ENCODE measurements at regions not wholly inside any gene's neighbourhood (a gene's known extent, or its start where the extent isn't known, plus 50 kb on each side); places are given as distances from the start of the nearest gene placed in this dataset.

GRCh38 chr4:157587681-157588423, 367.3 kb downstream of the GRIA2 start:
- no peak for TF ChIP-seq POLR2AphosphoS5 (IDR thresholded peaks at IDR 0.05; ENCODE audit: low read depth)
- no peak for TF ChIP-seq CTCF (conservative IDR thresholded peaks at IDR 0.05; ENCODE audit: low read depth in 2 of 2)
- no peak for TF ChIP-seq REST (IDR thresholded peaks at IDR 0.05; ENCODE audit: unreplicated experiment)
- no peak for TF ChIP-seq NANOG (IDR thresholded peaks at IDR 0.05; ENCODE audit: borderline replicate concordance)
- TF ChIP-seq, protein P1, sequence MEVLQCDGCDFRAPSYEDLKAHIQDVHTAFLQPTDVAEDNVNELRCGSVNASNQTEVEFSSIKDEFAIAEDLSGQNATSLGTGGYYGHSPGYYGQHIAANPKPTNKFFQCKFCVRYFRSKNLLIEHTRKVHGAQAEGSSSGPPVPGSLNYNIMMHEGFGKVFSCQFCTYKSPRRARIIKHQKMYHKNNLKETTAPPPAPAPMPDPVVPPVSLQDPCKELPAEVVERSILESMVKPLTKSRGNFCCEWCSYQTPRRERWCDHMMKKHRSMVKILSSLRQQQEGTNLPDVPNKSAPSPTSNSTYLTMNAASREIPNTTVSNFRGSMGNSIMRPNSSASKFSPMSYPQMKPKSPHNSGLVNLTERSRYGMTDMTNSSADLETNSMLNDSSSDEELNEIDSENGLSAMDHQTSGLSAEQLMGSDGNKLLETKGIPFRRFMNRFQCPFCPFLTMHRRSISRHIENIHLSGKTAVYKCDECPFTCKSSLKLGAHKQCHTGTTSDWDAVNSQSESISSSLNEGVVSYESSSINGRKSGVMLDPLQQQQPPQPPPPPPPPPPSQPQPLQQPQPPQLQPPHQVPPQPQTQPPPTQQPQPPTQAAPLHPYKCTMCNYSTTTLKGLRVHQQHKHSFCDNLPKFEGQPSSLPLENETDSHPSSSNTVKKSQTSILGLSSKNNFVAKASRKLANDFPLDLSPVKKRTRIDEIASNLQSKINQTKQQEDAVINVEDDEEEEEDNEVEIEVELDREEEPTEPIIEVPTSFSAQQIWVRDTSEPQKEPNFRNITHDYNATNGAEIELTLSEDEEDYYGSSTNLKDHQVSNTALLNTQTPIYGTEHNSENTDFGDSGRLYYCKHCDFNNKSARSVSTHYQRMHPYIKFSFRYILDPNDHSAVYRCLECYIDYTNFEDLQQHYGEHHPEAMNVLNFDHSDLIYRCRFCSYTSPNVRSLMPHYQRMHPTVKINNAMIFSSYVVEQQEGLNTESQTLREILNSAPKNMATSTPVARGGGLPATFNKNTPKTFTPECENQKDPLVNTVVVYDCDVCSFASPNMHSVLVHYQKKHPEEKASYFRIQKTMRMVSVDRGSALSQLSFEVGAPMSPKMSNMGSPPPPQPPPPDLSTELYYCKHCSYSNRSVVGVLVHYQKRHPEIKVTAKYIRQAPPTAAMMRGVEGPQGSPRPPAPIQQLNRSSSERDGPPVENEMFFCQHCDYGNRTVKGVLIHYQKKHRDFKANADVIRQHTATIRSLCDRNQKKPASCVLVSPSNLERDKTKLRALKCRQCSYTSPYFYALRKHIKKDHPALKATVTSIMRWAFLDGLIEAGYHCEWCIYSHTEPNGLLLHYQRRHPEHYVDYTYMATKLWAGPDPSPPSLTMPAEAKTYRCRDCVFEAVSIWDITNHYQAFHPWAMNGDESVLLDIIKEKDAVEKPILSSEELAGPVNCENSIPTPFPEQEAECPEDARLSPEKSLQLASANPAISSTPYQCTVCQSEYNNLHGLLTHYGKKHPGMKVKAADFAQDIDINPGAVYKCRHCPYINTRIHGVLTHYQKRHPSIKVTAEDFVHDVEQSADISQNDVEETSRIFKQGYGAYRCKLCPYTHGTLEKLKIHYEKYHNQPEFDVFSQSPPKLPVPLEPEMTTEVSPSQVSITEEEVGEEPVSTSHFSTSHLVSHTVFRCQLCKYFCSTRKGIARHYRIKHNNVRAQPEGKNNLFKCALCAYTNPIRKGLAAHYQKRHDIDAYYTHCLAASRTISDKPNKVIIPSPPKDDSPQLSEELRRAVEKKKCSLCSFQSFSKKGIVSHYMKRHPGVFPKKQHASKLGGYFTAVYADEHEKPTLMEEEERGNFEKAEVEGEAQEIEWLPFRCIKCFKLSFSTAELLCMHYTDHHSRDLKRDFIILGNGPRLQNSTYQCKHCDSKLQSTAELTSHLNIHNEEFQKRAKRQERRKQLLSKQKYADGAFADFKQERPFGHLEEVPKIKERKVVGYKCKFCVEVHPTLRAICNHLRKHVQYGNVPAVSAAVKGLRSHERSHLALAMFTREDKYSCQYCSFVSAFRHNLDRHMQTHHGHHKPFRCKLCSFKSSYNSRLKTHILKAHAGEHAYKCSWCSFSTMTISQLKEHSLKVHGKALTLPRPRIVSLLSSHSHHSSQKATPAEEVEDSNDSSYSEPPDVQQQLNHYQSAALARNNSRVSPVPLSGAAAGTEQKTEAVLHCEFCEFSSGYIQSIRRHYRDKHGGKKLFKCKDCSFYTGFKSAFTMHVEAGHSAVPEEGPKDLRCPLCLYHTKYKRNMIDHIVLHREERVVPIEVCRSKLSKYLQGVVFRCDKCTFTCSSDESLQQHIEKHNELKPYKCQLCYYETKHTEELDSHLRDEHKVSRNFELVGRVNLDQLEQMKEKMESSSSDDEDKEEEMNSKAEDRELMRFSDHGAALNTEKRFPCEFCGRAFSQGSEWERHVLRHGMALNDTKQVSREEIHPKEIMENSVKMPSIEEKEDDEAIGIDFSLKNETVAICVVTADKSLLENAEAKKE (CRISPR knock-in tag; IDR thresholded peaks at IDR 0.05): no peak
- no peak for TF ChIP-seq CREB1 (CRISPR knock-in tag; IDR thresholded peaks at IDR 0.05; ENCODE audit: low read depth)
- no peak for TF ChIP-seq EZH2 (IDR thresholded peaks at IDR 0.05; ENCODE audit: low read depth, unreplicated experiment)
- no peak for TF ChIP-seq STAT1 (IDR thresholded peaks at IDR 0.05; ENCODE audit: unreplicated experiment)
- no peak for TF ChIP-seq EZH2phosphoT487 (IDR thresholded peaks at IDR 0.05; ENCODE audit: unreplicated experiment)
